ENCODE measurements at regions not wholly inside any gene's neighbourhood (a gene's known extent, or its start where the extent isn't known, plus 50 kb on each side); places are given as distances from the start of the nearest gene placed in this dataset.

- Mint-ChIP-seq H3K9me3 (ENCODE audit: unreplicated experiment) (peaks cover 2% of the 10 kb centered on the region), H3K4me3 (ENCODE audit: unreplicated experiment) (no peak overlapping the region), H3K27ac (ENCODE audit: unreplicated experiment) (no peak overlapping the region), H3K4me1 (ENCODE audit: low read depth, unreplicated experiment) (no peaks in the 10 kb centered on the region), H3K36me3 (ENCODE audit: low read depth, unreplicated experiment) (no peaks in the 10 kb centered on the region), H3K27me3 (ENCODE audit: low read depth, unreplicated experiment) (peaks cover 55% of the 10 kb centered on the region)
- DNase-seq (ENCODE audit: low read depth) (no peak), FAIRE-seq (no peak)
- H3K4me3 ChIP-seq (ENCODE audit: insufficient read depth, low read depth, low read length), result no peak overlapping the region
- H3K4me2 ChIP-seq (ENCODE audit: low read length), result no peak overlapping the region
- no peaks in the 10 kb centered on the region for H3K4me1 ChIP-seq (ENCODE audit: insufficient read depth, low read length)
- H3K9me3 ChIP-seq (ENCODE audit: insufficient read depth, low read depth, low read length), result no peaks in the 10 kb centered on the region
- no peaks in the 10 kb centered on the region for H4K20me1 ChIP-seq (ENCODE audit: insufficient read depth, low read length)
- no peaks in the 10 kb centered on the region for H3K79me2 ChIP-seq (ENCODE audit: insufficient read depth, low read length)
- H3K27ac ChIP-seq (ENCODE audit: low read depth, low read length), result no peak overlapping the region
- no peak overlapping the region for H3K9ac ChIP-seq (ENCODE audit: low read length)
- no peak overlapping the region for H2AFZ ChIP-seq (ENCODE audit: low read depth, low read length)
- no peaks in the 10 kb centered on the region for H3K36me3 ChIP-seq (ENCODE audit: insufficient read depth, low read length)
- no peak for TF ChIP-seq EZH2 (IDR thresholded peaks at IDR 0.05; ENCODE audit: insufficient read depth, low read length)
- H3K27me3 ChIP-seq (ENCODE audit: insufficient read depth, low read length), result no peaks in the 10 kb centered on the region
Observed at GRCh38 chr17:79661292-79662041, 50.6 kb upstream of the RBFOX3 start.
